HG03095 (cell line): ENCODE measurements at regions not wholly inside any gene's neighbourhood (a gene's known extent, or its start where the extent isn't known, plus 50 kb on each side); places are given as distances from the start of the nearest gene placed in this dataset.
"Not testable (repeated sequence)": the region's sequence is repeated elsewhere in the genome, so short reads cannot be mapped to it uniquely, and the experiment has no call there.

Experiments
- ATAC-seq: cut with Tn5 transposase; IDR thresholded peaks from one replicate; pipeline ENCODE4 v1.9.1; 2021; ENCODE audit warnings: moderate library complexity; ENCODE audit not compliant: unreplicated experiment

DNA sequence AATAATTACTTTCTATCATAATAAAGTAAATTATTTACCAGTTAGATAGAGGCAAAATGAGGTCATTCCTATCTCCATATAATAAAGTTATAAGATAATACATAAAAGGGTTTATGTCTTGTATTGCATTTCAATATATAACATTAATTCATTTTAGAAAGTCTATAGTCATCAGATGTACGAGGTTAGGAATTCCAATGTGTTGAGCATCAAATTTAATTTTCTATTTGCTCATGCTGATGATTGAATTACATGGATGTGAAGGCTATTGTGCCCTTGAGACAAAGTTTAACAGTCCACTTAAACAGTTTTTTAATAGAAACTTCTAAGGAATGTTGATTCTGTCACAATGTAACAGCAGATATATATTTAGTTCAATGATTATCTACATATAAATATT, 678.3 kb upstream of the LRRN3 start:
- ATAC-seq: no peak

DNA sequence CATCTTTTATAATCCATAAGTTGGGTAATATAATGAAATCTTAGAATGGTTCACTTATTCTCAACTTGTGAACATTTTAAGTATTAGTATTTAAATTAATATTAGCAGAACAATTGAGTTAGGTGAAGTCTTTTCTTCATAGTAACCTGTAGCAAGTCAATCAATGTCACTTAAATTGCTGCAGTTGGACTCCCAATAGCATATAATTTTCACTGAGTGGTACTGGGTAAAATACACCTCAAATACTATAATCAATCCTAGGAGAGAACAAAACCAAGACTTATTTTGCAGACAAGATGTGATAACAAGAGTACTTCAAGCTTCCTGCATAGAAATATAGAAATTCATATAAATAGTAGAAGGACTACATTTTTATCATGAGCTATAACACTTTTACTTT, 677.9 kb upstream of the LRRN3 start:
- no peak for ATAC-seq

DNA sequence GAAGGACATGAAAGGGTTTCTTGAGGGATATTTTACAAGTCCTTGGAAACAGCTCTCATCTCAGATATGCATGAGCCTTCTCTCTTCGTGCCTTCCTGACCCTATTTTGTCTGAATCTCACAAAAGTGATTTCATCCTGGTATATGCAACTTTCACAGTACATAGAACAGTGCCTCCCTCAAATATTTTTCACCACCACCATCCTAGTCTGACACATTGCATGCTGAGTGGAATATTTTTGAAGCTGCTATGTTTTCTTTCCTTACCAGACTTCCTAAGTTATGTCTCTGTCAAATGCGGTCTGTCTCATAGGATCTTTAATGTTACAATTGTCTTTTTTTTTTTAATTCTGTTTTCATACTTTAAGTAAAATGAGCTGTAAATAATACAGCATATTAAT, 673.3 kb upstream of the LRRN3 start:
- no peak for ATAC-seq

DNA sequence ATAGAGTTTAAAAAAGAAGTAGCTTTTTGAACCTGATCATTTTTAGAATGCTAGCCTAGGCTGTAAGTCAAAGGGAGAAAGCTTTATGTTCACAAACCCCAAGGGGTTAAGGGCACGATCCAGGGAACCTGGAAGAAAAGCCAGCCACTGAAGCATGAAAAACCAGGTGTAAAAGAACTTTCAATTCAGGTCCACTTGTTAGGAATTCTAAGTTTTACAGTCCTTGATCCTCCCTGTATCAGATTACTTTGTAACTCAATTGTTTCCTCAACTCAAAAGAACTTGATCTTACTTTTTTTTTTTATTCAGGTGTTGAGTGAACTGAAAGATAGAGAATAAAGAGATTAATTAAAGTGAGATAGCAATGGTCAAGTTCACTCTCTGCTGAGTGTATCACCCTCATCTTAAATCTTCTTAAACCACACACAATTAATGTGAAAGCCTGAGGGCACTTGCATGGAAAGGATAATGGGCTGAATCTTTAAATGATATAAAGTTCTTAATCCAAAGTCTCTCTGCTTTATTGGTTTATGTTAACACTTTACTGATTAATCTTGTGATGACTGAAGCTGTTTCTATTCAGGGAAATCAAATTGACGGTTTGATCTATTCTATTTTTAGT, 672.2 kb upstream of the LRRN3 start:
- ATAC-seq: no peak

DNA sequence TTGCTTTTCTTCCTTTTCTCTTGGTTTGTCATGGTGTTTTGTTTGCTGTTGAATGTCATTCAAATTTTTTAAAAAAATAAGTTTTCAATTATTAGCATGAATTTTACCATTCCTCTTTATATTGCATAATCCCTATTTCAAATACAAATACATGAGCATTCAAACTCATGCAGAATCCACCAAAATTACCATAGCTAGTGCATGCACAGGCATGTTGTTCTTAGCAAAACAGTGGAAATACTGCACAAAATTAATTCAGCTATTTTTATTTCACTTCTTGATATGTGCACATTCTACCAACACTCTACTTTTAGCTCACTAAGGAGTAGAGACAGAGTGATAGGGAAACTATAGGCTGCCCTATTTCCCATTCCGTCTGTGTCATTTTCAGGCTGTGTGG, 670.1 kb upstream of the LRRN3 start:
- no peak for ATAC-seq

DNA sequence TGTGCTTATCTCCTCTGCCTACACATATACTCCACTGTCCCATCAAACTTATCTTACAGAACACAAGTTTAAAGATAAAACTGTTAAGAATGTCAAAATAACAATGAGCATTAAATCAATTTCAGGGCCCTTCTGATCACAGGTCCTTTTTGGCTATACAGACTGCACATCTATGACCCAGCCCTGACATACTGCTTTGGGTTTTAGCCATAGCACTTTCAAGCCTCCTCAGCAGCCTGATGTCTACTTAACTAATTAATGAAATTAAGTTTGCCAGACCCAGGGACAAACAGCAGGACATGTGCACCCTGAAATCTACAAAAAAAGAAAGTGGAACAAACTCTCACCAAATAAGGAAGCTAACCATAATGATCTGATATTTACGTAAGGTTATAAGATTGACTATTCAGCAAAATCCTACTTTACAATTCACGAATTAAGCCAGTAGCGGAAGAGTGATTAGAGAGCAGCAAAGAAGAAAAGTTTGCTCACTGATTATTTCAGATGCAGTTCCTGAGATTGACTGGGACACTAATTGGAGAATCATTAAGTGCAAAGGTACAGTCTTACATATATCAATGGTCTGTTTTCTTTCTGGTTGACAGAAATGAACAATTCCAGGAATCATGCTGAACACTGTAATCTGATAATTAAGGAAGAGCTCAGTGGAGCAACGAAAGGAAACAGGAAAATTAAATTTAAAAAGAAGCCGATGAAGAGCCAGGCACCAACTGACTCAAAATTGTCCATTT, 669.3 kb upstream of the LRRN3 start:
- ATAC-seq: no peak

DNA sequence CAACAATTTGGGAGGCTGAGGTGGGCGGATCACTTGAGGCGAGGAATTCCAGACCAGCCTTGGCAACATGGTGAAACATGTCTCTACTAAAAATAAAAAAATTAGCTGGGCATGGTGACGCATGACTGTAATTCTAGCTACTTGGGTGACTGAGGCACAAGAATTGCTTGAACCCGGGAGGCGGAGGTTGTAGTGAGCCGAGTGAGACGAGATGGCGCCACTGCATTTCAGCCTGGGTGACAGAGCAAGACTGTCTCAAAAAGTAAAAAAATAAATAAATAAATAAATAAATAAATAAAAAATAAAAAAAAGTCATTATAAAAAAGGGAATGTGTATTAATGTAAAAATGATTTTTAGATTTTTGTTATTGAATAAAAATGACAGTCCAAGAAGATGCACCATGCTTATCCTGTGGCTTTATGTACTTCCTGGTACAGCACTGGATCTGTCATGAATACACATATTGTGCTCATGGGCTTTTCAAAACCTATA, 658.8 kb upstream of the LRRN3 start:
- ATAC-seq: no peak

DNA sequence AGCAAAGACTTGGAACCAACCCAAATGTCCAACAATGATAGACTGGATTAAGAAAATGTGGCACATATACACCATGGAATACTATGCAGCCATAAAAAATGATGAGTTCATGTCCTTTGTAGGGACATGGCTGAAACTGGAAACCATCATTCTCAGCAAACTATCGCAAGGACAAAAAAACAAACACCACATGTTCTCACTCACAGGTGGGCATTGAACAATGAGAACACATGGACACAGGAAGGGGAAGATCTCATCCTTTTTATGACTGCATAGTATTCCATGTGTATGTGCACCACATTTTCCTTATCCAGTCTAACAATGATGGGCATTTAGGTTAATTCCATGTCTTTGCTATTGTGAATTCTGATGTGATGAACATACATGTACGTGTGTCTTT, 652.0 kb upstream of the LRRN3 start:
- not testable (repeated sequence) for ATAC-seq

DNA sequence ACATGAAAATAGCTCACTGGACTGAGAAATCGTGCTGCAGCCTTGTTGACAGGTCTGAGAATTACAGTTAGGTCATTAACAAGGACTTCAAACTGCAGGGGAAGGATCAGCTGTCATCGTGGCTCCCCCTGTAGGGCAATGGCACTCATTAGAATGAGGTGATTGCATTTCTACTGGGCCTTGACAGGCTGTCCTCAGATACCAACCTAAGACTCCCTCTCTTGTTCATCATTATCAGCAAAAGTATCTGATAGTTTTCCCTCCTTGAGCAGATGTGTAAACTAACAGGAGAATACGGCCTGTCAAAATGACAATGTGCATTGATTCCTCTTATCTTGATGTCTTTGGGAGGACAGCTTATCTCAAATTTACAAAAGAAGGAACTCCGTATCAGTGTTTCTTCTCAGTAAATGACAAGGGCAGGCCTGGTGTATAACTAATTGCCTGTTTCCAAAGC, 648.5 kb upstream of the LRRN3 start:
- ATAC-seq: peak; percentile 85

DNA sequence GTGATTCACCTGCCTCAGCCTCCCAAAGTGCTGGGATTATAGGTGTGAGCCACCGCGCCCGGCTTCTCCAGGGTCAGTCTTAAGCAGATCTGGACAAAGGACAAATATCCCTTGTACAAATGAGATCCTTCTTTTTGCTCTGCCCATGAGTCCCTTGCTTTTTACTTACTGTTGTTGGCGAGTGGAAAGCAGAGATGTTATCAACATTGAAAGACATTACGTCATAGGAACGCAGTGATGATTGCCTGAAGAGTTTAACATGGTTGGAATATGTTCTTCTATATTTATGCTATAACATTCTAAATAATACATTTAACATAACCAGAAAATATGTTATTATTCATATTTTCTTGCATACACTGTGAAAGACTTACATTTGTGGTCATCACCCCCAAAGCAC, 644.3 kb upstream of the LRRN3 start:
- no peak for ATAC-seq

DNA sequence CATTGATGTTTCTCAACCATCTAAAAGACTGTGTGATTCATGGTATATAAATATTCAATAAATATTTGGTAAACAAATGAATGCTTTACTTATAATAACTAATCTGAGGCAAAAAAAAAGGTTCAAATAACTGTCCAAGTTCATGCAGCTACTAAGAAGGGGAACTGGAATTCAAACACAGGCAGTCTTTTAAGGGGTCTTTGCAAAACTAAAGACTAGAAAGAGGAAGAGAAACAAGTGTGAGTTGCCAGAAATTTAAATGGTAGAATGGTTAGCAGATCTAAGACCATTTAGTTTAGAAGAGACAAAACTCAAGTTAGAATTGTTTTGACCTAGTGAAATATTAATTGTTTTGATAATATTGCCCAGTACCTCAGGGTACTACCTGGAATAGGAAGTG, 642.0 kb upstream of the LRRN3 start:
- no peak for ATAC-seq

DNA sequence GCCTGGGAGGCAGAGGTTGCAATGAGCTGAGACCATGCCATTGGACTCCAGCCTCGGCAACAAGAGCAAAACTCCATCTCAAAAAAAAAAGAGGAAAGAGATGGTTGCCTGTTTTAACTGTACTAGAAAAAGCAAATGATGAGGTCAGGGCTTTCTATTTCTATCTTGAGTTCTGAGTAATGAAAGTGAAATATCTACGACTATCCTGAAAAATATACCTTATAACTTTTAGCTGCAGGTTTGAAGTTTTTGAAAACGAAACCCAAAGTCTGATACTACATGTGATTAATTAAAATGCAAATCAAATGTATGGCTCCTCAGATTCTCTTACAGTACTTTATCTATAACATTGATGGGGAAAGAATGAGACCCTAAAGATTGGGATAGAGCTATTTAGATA, 636.2 kb upstream of the LRRN3 start:
- ATAC-seq: peak; percentile 62

DNA sequence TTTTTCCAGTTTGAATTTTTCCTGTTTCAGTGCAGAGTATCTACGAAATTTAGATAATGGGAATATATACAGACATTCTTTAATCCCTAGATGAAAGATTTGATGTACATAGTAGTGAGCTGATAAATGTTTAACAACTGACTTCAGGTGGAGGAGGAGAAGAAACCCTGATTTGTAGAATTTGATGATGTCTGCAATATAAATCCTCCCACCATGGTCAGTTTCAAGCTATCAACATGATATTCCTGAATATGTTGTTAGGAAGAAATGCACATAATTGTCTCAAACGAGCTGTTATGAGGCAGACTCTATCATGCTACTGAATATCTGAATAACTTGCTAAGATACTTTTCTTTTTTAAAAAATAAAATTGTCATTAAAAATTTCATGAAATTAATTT, 629.3 kb upstream of the LRRN3 start:
- ATAC-seq: no peak

DNA sequence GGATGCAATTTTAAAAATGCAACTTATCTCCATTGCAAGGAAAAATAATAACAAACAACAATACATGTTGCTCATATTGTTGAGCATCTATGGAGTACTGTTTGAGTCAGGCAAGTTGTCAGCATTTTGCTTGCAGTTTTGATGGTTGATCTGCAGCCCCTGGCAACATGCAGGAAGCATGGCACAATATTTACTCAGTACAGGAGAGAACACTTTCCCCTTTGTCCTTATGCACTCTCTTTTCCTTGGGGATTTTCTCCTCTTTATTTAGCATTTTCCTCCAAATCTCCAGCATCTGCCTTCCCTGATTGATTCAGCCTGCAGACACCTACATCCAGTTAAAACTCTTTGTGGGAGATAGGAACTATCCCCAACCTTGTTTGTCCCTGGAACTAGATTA, 620.5 kb upstream of the LRRN3 start:
- no peak for ATAC-seq

DNA sequence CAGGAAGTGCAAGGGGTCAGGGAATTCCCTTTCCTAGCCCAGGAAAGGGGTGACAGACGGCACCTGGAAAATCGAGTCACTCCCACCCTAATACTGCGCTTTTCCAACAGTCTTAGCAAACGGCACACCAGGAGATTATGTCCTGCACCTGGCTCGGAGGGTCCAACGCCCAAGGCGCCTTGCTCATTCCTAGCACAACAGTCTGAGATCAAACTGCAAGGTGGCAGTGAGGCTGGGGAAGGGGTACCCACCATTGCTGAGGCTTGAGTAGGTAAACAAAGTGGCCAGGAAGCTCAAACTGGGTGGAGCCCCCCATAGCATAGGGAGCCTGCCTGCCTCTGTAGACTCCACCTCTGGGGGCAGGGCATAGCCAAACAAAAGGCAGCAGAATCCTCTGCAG, 618.5 kb upstream of the LRRN3 start:
- not testable (repeated sequence) for ATAC-seq

DNA sequence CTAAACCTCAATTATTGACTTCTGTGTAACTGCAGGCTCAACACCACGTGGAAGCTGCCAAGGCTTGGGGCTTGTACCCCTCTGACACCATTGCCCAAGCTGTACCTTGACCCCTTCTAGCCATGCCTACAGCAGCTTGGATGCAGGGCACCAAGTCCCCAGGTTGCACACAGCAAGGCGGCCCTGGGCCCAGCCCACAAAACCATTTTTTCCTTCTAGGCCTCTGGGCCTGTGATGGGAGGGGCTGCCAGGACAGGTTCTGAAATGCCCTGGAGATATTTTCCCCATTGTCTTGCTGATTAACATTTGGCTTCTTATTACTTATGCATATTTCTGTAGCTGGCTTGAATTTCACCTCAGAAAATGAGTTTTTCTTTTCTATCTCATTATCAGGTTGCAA, 610.0 kb upstream of the LRRN3 start:
- ATAC-seq: no peak

DNA sequence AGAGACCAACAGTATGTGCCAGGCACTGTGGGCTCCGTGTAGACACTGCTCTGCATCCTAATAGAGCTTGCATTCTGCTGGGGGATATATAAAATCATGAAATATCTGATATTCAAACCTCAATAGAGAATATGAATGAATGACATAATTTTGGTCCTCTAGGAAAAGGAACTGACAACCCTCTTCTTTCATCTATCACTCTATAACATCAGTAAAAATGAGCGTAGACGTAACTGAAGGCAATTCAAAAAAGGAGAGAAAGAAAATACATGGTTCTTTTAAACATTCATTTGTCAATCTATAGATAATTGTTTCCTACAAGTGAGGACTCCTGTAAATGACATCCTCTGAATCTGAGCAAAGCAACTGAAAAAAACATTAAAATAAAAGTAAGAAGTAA, 607.4 kb upstream of the LRRN3 start:
- no peak for ATAC-seq

DNA sequence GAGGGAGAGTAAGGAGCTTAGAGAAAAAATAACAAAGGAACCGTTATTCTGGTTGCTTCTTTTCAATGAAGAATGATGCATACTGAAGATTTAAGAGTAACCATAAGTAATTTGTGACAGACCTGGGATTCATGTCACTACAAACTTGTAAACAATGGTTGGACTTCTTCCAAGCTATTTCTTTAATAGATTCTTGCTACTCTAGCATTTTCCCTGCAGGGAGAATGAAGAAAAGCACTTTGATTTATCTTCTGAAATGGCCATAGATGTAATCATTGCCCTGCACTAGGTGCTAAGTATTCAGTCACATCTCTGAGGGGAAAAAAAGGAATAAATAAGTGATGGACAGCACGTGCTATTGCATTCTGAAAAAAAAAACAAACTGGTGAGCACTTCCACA, 606.6 kb upstream of the LRRN3 start:
- no peak for ATAC-seq

DNA sequence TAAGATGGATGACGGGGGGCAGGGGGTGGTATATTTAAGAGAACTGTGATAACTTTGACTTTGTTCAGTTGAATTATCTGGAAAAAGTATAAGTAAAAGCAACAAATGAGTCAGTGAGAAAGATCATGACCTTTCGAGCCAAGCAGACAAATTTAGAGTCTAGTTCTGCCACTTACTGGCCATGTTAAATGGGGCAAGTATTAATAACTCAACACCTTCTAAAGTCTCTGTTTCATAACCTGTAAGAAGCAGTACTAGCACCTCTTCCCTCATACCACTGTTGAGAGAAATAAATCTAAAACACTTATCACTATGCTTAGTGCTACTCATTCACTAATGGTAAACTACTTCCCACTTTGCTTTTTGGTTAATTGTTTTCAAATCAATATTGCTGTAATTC, 604.4 kb upstream of the LRRN3 start:
- ATAC-seq: no peak

DNA sequence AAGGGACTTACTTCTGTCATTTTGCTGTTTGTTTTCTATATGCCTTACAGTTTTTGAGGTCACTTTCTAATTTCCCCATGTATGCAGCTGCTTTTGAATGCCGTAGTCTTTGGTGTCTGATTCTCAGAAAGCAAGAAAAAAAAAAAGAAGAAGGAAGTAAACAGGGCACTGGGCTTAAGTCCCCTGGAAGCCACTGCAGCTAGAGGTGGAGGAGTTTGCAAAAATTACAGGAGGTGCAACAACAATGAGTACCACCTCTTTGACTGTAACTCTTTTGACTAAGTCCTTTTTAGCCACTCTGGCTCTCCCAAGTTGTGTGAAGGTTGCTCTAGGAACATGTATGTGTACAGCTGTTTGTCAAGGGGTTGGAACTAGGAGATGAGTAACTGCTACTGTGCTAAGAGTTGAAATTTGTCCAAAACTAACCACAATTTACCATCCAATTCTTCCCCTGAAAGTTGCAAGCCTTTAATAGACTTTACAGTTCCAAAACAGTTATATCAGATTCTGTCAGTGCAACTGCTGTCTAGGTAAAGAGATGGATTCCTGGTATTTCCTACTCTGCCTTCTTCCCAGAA, 588.0 kb upstream of the LRRN3 start:
- ATAC-seq: no peak

DNA sequence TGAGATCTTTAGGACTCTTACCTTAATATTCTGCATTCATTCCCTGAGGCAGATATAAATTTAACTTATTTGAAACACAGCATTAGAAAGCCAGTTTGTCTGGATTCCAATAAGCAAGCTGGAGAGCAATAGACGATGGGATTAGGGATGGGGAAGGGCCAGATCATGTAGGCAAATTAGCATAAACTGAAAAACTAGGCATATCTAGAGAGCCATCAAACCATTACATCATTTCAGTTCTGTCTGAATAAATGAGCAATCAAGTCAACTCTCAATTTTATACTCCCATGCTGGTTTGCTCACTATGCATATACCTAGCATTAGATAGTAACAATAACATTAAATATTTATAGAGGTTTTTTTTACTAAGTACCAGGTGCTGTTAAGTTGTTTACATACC, 583.6 kb upstream of the LRRN3 start:
- no peak for ATAC-seq

DNA sequence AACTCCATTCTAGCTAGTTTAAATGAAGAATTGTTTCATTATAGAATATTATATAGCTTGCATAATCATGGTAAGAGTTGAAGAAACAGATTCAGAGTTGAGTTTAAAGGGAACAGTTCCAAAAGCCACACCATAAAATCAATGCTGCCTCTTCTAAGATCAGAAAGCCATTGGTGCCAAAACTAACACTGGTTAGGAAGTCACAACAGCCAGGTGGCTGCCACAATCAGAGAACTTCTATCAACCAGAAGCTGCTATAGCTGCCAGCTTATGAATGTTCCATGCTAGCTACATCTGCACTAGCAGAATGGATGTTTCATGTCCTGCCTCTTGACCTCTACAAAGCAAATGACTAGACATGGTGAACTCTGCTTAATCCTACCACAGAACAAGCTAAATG, 583.1 kb upstream of the LRRN3 start:
- ATAC-seq: no peak
